ENCODE measurements at regions not wholly inside any gene's neighbourhood (a gene's known extent, or its start where the extent isn't known, plus 50 kb on each side); places are given as distances from the start of the nearest gene placed in this dataset.

DNA sequence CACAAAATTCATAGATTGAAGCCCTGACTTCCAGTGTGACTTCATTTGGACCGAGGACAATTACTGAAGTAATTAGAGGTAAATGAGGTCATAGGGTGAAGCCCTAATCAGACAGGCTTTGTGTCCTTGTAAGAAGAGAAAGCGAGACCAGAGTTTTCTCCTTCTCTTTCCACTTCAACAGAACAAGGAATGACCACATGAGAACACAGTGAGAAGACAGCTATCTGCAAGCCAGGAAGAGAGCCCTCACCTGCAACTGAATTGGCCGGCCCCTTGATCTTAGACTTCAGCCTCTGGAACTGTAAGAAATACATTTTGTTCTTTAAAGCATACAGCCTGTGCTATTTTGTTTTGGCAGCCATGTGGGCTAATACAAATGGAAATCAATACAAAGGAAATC lies 67.1 kb upstream of the PRKG2 start:
- no peaks in the 10 kb centered on the region for H3K9me3 ChIP-seq
- WGBS, 2 donors, result 80 to 84% methylated on average over 3 of the region's 3 CpGs
- TF ChIP-seq, protein P1, sequence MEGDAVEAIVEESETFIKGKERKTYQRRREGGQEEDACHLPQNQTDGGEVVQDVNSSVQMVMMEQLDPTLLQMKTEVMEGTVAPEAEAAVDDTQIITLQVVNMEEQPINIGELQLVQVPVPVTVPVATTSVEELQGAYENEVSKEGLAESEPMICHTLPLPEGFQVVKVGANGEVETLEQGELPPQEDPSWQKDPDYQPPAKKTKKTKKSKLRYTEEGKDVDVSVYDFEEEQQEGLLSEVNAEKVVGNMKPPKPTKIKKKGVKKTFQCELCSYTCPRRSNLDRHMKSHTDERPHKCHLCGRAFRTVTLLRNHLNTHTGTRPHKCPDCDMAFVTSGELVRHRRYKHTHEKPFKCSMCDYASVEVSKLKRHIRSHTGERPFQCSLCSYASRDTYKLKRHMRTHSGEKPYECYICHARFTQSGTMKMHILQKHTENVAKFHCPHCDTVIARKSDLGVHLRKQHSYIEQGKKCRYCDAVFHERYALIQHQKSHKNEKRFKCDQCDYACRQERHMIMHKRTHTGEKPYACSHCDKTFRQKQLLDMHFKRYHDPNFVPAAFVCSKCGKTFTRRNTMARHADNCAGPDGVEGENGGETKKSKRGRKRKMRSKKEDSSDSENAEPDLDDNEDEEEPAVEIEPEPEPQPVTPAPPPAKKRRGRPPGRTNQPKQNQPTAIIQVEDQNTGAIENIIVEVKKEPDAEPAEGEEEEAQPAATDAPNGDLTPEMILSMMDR (IDR thresholded peaks at IDR 0.05), result no peak
- DNase-seq (no peak), ATAC-seq (no peak)
- intact Hi-C loops (cut with DNase I), result no loop called here
- H3K4me3 ChIP-seq, result no peak overlapping the region
- H3K27me3 ChIP-seq, result peaks cover 0 to 4% (median 0%) of the 10 kb centered on the region in 7 donors
- H3K36me3 ChIP-seq, result no peaks in the 10 kb centered on the region
- H3K4me1 ChIP-seq, result no peaks in the 10 kb centered on the region
- no peak overlapping the region for H3K27ac ChIP-seq

DNA sequence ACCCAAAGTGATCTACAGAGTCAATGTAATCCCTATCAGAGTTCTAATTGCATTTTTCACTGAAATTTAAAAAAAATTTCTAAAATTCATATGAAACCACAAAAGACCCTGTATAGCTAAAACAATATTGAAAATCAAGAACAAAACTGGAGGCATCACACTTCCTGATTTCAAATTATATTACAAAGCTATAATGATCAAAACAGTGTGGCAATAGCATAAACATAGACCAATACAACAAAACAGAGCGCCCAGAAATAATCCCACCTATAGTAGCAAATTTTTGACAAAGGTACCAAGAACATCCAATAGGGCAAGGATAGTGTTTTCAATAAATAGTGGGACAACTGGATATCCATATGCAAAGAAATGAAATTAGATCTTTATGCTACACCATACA lies 59.4 kb upstream of the PRKG2 start:
- intact Hi-C loops (cut with DNase I), result no loop called here
- WGBS, 2 donors, result 95% methylated on average over 1 of the region's 1 CpG
- Histone ChIP-seq H3K4me1 (no peaks in the 10 kb centered on the region), H3K27me3 (no peaks in the 10 kb centered on the region), H3K4me3 (no peak overlapping the region), H3K36me3 (no peaks in the 10 kb centered on the region), H3K9me3 (peaks cover 0 to 30% (median 7%) of the 10 kb centered on the region in 11 donors), H3K27ac (no peak overlapping the region)
- TF ChIP-seq, protein P1 (IDR thresholded peaks at IDR 0.05), result no peak
- no peak for ATAC-seq
- no peak for DNase-seq

DNA sequence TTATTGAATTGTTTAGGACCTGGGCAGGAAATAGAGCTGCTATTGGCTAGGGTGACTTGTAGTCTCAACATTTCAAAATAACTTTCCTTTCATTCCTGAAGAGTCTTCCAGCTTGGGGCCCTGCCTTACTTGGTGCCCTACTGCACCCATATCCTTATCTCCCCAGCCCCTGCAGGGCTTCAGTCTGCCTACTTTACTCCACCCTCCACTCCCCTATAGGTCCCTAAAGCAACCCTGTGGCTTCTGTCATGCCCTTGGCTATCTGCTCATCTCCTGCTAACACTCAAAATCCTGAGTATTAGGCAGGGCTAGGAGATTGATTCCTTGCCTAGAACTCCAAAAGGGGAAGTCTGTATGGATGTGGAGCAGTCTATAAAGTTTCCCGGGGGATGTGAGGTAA lies 57.6 kb upstream of the PRKG2 start:
- no peaks in the 10 kb centered on the region for H3K4me1 ChIP-seq
- 86 to 88% methylated on average over 1 of the region's 1 CpG for WGBS, 2 donors
- no peak for DNase-seq
- peaks cover 0 to 40% (median 11%) of the 10 kb centered on the region in 11 donors for H3K9me3 ChIP-seq
- H3K4me3 ChIP-seq, result no peak overlapping the region
- no peak for ATAC-seq
- no peaks in the 10 kb centered on the region for H3K27me3 ChIP-seq
- TF ChIP-seq, protein P1 (IDR thresholded peaks at IDR 0.05), result no peak
- intact Hi-C loops (cut with DNase I), result no loop called here
- H3K36me3 ChIP-seq, result no peaks in the 10 kb centered on the region
- H3K27ac ChIP-seq, result no peak overlapping the region
